T-cell (primary cell): ENCODE measurements at regions not wholly inside any gene's neighbourhood (a gene's known extent, or its start where the extent isn't known, plus 50 kb on each side); places are given as distances from the start of the nearest gene placed in this dataset.
"Not testable (repeated sequence)": the region's sequence is repeated elsewhere in the genome, so short reads cannot be mapped to it uniquely, and the experiment has no call there.

ENCODE experiments used
- ATAC-seq, 4 experiments: fragments of 200-7000 bp in 3 of 4; fragments of 150-1000 bp in 1 of 4; cut with Tn5 transposase; replicated peaks in 1 of 4; 1 replicate in 3 of 4; 2 replicates in 1 of 4; pipeline ENCODE4 v1.10.0; 2021; ENCODE audit warnings: moderate library complexity in 3 of 4, mild to moderate bottlenecking in 2 of 4, moderate number of reproducible peaks in 1 of 4
- CTCF ChIA-PET, 2 donors: fragments of 300-600 bp; sonication (Branson Sonifier 250); formaldehyde crosslinking; loops; one replicate each; lab custom pipeline; 2022; ENCODE audit warnings: antibody characterized with exemption in 2 of 2; lab: Charles Lee
- POLR2A ChIA-PET, 2 donors: fragments of 300-600 bp; sonication (Branson Sonifier 250); formaldehyde crosslinking; loops; one replicate each; lab custom pipeline; 2022; ENCODE audit warnings: antibody characterized with exemption in 2 of 2; lab: Charles Lee
- DNase-seq, 35 experiments: peaks; one replicate each; pipeline versions ENCODE4 v3.0.0 to v3.0.0-alpha.2; 2013 to 2023
- H3K27ac ChIP-seq: one replicate; pipeline ENCODE4 v1.5.1; 2013; ENCODE audit warnings: low read length
- H3K27me3 ChIP-seq, 2 experiments: replicated peaks in 1 of 2; 1 replicate in 1 of 2; 2 replicates in 1 of 2; pipeline versions ENCODE4 v1.6.1 to v1.7.0; 2013; ENCODE audit warnings: low read length in 1 of 2, mixed read lengths in 1 of 2; ENCODE audit not compliant: control insufficient read depth in 2 of 2, insufficient read depth in 2 of 2; ENCODE audit errors: extremely low read depth in 1 of 2
- H3K36me3 ChIP-seq, 2 donors: 1 replicate in 1 of 2; 2 replicates in 1 of 2; pipeline versions ENCODE4 v1.6.1 to v1.7.0; 2013; ENCODE audit warnings: low read length in 1 of 2; ENCODE audit not compliant: control insufficient read depth in 2 of 2, insufficient read depth in 1 of 2; ENCODE audit errors: extremely low read depth in 1 of 2
- H3K4me1 ChIP-seq, 2 experiments: 1 replicate in 1 of 2; 2 replicates in 1 of 2; pipeline versions ENCODE4 v1.6.1 to v1.7.0; 2013; ENCODE audit warnings: low read length in 2 of 2, mixed read lengths in 1 of 2; ENCODE audit not compliant: insufficient read depth in 2 of 2, control insufficient read depth in 1 of 2; ENCODE audit errors: extremely low read depth in 1 of 2
- H3K4me3 ChIP-seq, 2 donors: 1 replicate in 1 of 2; 2 replicates in 1 of 2; pipeline versions ENCODE4 v1.5.1 to v1.7.0; 2013; ENCODE audit warnings: mild to moderate bottlenecking in 2 of 2, low read length in 1 of 2, moderate library complexity in 1 of 2; ENCODE audit not compliant: control insufficient read depth in 1 of 2; ENCODE audit errors: extremely low read depth in 1 of 2
- H3K9me3 ChIP-seq: 2 replicates; pipeline ENCODE4 v1.7.0; 2013
- H3K27ac Mint-ChIP-seq, 2 donors: one replicate each; pipeline ENCODE4 v1.8.0; 2020 to 2021; ENCODE audit warnings: mild to moderate bottlenecking in 2 of 2, mixed read lengths in 2 of 2
- H3K27me3 Mint-ChIP-seq, 2 donors: one replicate each; pipeline ENCODE4 v1.8.0; 2021 to 2022; ENCODE audit warnings: mixed read lengths in 2 of 2
- H3K36me3 Mint-ChIP-seq: one replicate; pipeline ENCODE4 v1.8.0; 2021; ENCODE audit warnings: mixed read lengths
- H3K4me1 Mint-ChIP-seq, 3 donors: one replicate each; pipeline ENCODE4 v1.8.0; 2020 to 2022; ENCODE audit warnings: mixed read lengths in 3 of 3, mild to moderate bottlenecking in 1 of 3
- H3K4me3 Mint-ChIP-seq, 3 donors: one replicate each; pipeline ENCODE4 v1.8.0; 2020 to 2022; ENCODE audit warnings: mild to moderate bottlenecking in 3 of 3, mixed read lengths in 3 of 3, moderate library complexity in 3 of 3
- H3K9me3 Mint-ChIP-seq, 3 donors: one replicate each; pipeline ENCODE4 v1.8.0; 2020 to 2022; ENCODE audit warnings: mixed read lengths in 3 of 3
- WGBS: methylation state at CpG from one replicate; pipeline ENCODE4 v1.1.5; 2013; ENCODE audit warnings: missing lambda C conversion rate; ENCODE audit not compliant: insufficient coverage; 5-methylcytosine and 5-hydroxymethylcytosine counted together

GRCh38 chr9:129451669-129452068 lies 169.2 kb downstream of the C9orf50 start:
- ATAC-seq, result no peak
- Histone ChIP-seq H3K4me1 (peaks cover 0 to 14% of the 10 kb centered on the region in 2 experiments), H3K27ac (no peak overlapping the region), H3K27me3 (no peaks in the 10 kb centered on the region), H3K36me3 (no peaks in the 10 kb centered on the region), H3K9me3 (no peaks in the 10 kb centered on the region), H3K4me3 (no peak overlapping the region)
- no peaks in the 10 kb centered on the region for H3K36me3 Mint-ChIP-seq
- CTCF ChIA-PET, result no interaction called here
- 90% methylated on average over 10 of the region's 10 CpGs for WGBS
- H3K4me1 Mint-ChIP-seq, result peaks cover 8 to 27% (median 18%) of the 10 kb centered on the region in 3 donors
- no peak overlapping the region for H3K4me3 Mint-ChIP-seq
- H3K27ac Mint-ChIP-seq, result no peak overlapping the region
- no peak for DNase-seq
- no peaks in the 10 kb centered on the region for H3K9me3 Mint-ChIP-seq
- peaks cover 0 to 2% of the 10 kb centered on the region in 2 donors for H3K27me3 Mint-ChIP-seq
- POLR2A ChIA-PET, result no interaction called here

- Histone ChIP-seq H3K27me3 (no peaks in the 10 kb centered on the region), H3K9me3 (no peaks in the 10 kb centered on the region), H3K4me1 (peaks cover 0 to 14% of the 10 kb centered on the region in 2 experiments), H3K36me3 (no peaks in the 10 kb centered on the region), H3K4me3 (no peak overlapping the region), H3K27ac (no peak overlapping the region)
- peaks cover 3 to 22% (median 13%) of the 10 kb centered on the region in 3 donors for H3K4me1 Mint-ChIP-seq
- ChIA-PET CTCF (no interaction called here), POLR2A (no interaction called here)
- no peak overlapping the region for H3K27ac Mint-ChIP-seq
- H3K4me3 Mint-ChIP-seq, result no peak overlapping the region
- H3K9me3 Mint-ChIP-seq, result no peaks in the 10 kb centered on the region
- no peaks in the 10 kb centered on the region for H3K36me3 Mint-ChIP-seq
- DNase-seq (no peak), ATAC-seq (no peak)
- WGBS, result 81% methylated on average over 16 of the region's 19 CpGs
- peaks cover 0 to 2% of the 10 kb centered on the region in 2 donors for H3K27me3 Mint-ChIP-seq
Measured at GRCh38 chr9:129451089-129451656, 169.7 kb downstream of the C9orf50 start.

GRCh38 chr9:129449066-129449465 lies 171.8 kb downstream of the C9orf50 start:
- no peaks in the 10 kb centered on the region for H3K36me3 Mint-ChIP-seq
- peaks cover 0 to 3% of the 10 kb centered on the region in 2 donors for H3K27me3 Mint-ChIP-seq
- ATAC-seq (no peak), DNase-seq (no peak)
- H3K36me3 ChIP-seq, result no peaks in the 10 kb centered on the region
- no peak overlapping the region for H3K27ac ChIP-seq
- H3K4me3 ChIP-seq, result no peak overlapping the region
- CTCF ChIA-PET, result no interaction called here
- H3K9me3 ChIP-seq, result no peaks in the 10 kb centered on the region
- H3K4me1 ChIP-seq, result peaks cover 0 to 2% of the 10 kb centered on the region in 2 experiments
- POLR2A ChIA-PET, result interaction anchor here in 1 of 2 donors (0.6 kb wide), 1 partner anchor 63 kb away, joined by 3 read pairs; no protein-coding TSS in a partner anchor
- H3K27me3 ChIP-seq, result no peaks in the 10 kb centered on the region
- peaks cover 0 to 8% (median 6%) of the 10 kb centered on the region in 3 donors for H3K4me1 Mint-ChIP-seq
- WGBS, result 94% methylated on average over 5 of the region's 16 CpGs
- H3K27ac Mint-ChIP-seq, result no peak overlapping the region
- no peak overlapping the region for H3K4me3 Mint-ChIP-seq
- H3K9me3 Mint-ChIP-seq, result no peaks in the 10 kb centered on the region

GRCh38 chr9:129446828-129447550 lies 173.9 kb downstream of the C9orf50 start:
- peaks cover 0 to 3% of the 10 kb centered on the region in 2 experiments for H3K27me3 ChIP-seq
- peaks cover 0 to 6% (median 5%) of the 10 kb centered on the region in 3 donors for H3K4me1 Mint-ChIP-seq
- H3K36me3 ChIP-seq, result no peaks in the 10 kb centered on the region
- H3K9me3 Mint-ChIP-seq, result no peaks in the 10 kb centered on the region
- no peak overlapping the region for H3K27ac Mint-ChIP-seq
- H3K4me3 ChIP-seq, result no peak overlapping the region
- DNase-seq (no peak), ATAC-seq (no peak)
- peaks cover 0 to 2% of the 10 kb centered on the region in 2 experiments for H3K4me1 ChIP-seq
- no peak overlapping the region for H3K27ac ChIP-seq
- H3K36me3 Mint-ChIP-seq, result no peaks in the 10 kb centered on the region
- peaks cover 0 to 3% of the 10 kb centered on the region in 2 donors for H3K27me3 Mint-ChIP-seq
- H3K9me3 ChIP-seq, result no peaks in the 10 kb centered on the region
- H3K4me3 Mint-ChIP-seq, result no peak overlapping the region
- 79% methylated on average over 11 of the region's 14 CpGs for WGBS
- ChIA-PET CTCF (no interaction called here), POLR2A (no interaction called here)

- H3K27me3 Mint-ChIP-seq, result peaks cover 0 to 8% of the 10 kb centered on the region in 2 donors
- CTCF ChIA-PET, result interaction anchor here in 1 of 2 donors (0.6 kb wide), 1 partner anchor 126 kb away, joined by 8 read pairs; no protein-coding TSS in a partner anchor
- Histone ChIP-seq H3K9me3 (no peaks in the 10 kb centered on the region), H3K4me1 (peaks cover 0 to 2% of the 10 kb centered on the region in 2 experiments), H3K27ac (no peak overlapping the region), H3K4me3 (no peak overlapping the region), H3K36me3 (no peaks in the 10 kb centered on the region), H3K27me3 (peaks cover 0 to 8% of the 10 kb centered on the region in 2 experiments)
- no peaks in the 10 kb centered on the region for H3K9me3 Mint-ChIP-seq
- no peak overlapping the region for H3K4me3 Mint-ChIP-seq
- POLR2A ChIA-PET, result interaction anchor here in 1 of 2 donors (0.7 kb wide), 1 partner anchor 458 kb away, joined by 8 read pairs; no protein-coding TSS in a partner anchor
- WGBS, result 80% methylated on average over 3 of the region's 10 CpGs
- DNase-seq, result no peak
- H3K4me1 Mint-ChIP-seq, result peaks cover under 1 to 6% (median 5%) of the 10 kb centered on the region in 3 donors
- H3K27ac Mint-ChIP-seq, result no peak overlapping the region
- no peak for ATAC-seq
- no peaks in the 10 kb centered on the region for H3K36me3 Mint-ChIP-seq
Measured at GRCh38 chr9:129445794-129446306, 175.1 kb downstream of the C9orf50 start.

- not testable (repeated sequence) for H3K36me3 Mint-ChIP-seq, H3K4me1 ChIP-seq, H3K27ac Mint-ChIP-seq, ATAC-seq, H3K36me3 ChIP-seq, H3K9me3 ChIP-seq, DNase-seq, H3K9me3 Mint-ChIP-seq, H3K4me3 Mint-ChIP-seq, H3K4me3 ChIP-seq, H3K27ac ChIP-seq
- peaks cover 0 to 25% of the 10 kb centered on the region in 2 experiments for H3K27me3 ChIP-seq
- Mint-ChIP-seq H3K4me1 (peaks cover 6 to 17% (median 16%) of the 10 kb centered on the region in 3 donors), H3K27me3 (peaks cover 9 to 27% of the 10 kb centered on the region in 2 donors)
- POLR2A ChIA-PET, result interaction anchor here in 1 of 2 donors (0.6 kb wide), 1 partner anchor 76 kb away, joined by 14 read pairs; no protein-coding TSS in a partner anchor
- no CpG with 5 or more reads among the region's 8 CpGs for WGBS
- CTCF ChIA-PET, result interaction anchor here in 1 of 2 donors (0.6 kb wide), 1 partner anchor 580 kb away, joined by 3 read pairs; no protein-coding TSS in a partner anchor
Measured at GRCh38 chr9:129443515-129444164, 177.3 kb downstream of the C9orf50 start.
